HG02938 (cell line): ENCODE measurements at regions not wholly inside any gene's neighbourhood (a gene's known extent, or its start where the extent isn't known, plus 50 kb on each side); places are given as distances from the start of the nearest gene placed in this dataset.
A peak's percentile ranks its signal among the peaks of the same experiment; 100 is the strongest.

Experiments used
- ATAC-seq: cut with Tn5 transposase; IDR thresholded peaks from one replicate; pipeline ENCODE4 v1.9.1; 2021; ENCODE audit warnings: mild to moderate bottlenecking, moderate library complexity; ENCODE audit not compliant: unreplicated experiment

- ATAC-seq, result no peak
Observed at GRCh38 chrX:148354916-148355315, 145.5 kb upstream of the AFF2 start.

GRCh38 chrX:148361641-148362040, 138.8 kb upstream of the AFF2 start:
- no peak for ATAC-seq

- no peak for ATAC-seq
Observed at GRCh38 chrX:148363471-148364235, 136.8 kb upstream of the AFF2 start.

- ATAC-seq, result no peak
Observed at GRCh38 chrX:148365233-148365632, 135.2 kb upstream of the AFF2 start.

GRCh38 chrX:148371291-148371690, 129.1 kb upstream of the AFF2 start:
- ATAC-seq, result no peak

GRCh38 chrX:148372925-148373324, 127.5 kb upstream of the AFF2 start:
- no peak for ATAC-seq

GRCh38 chrX:148376342-148376741, 124.1 kb upstream of the AFF2 start:
- ATAC-seq, result no peak

- no peak for ATAC-seq
Observed at GRCh38 chrX:148380107-148380506, 120.3 kb upstream of the AFF2 start.

GRCh38 chrX:148380650-148381561, 119.5 kb upstream of the AFF2 start:
- ATAC-seq, result peak; percentile 97

GRCh38 chrX:148381603-148382002, 118.8 kb upstream of the AFF2 start:
- peak; percentile 38 for ATAC-seq

- no peak for ATAC-seq
Observed at GRCh38 chrX:148382983-148383382, 117.4 kb upstream of the AFF2 start.

- ATAC-seq, result no peak
Observed at GRCh38 chrX:148385471-148385870, 114.9 kb upstream of the AFF2 start.

- ATAC-seq, result no peak
Observed at GRCh38 chrX:148389629-148390028, 110.8 kb upstream of the AFF2 start.

- ATAC-seq, result no peak
Observed at GRCh38 chrX:148412006-148412405, 88.4 kb upstream of the AFF2 start.

GRCh38 chrX:148416142-148416541, 84.3 kb upstream of the AFF2 start:
- peak; percentile 79 for ATAC-seq

- no peak for ATAC-seq
Observed at GRCh38 chrX:148416931-148417330, 83.5 kb upstream of the AFF2 start.

GRCh38 chrX:148417934-148418333, 82.5 kb upstream of the AFF2 start:
- ATAC-seq, result no peak

- ATAC-seq, result no peak
Observed at GRCh38 chrX:148422526-148422925, 77.9 kb upstream of the AFF2 start.

- no peak for ATAC-seq
Observed at GRCh38 chrX:148424570-148424969, 75.8 kb upstream of the AFF2 start.

- ATAC-seq, result no peak
Observed at GRCh38 chrX:148426467-148426866, 74.0 kb upstream of the AFF2 start.

GRCh38 chrX:148441387-148441786, 59.0 kb upstream of the AFF2 start:
- no peak for ATAC-seq

GRCh38 chrX:148443216-148443615, 57.2 kb upstream of the AFF2 start:
- ATAC-seq, result no peak
